ENCODE measurements at regions not wholly inside any gene's neighbourhood (a gene's known extent, or its start where the extent isn't known, plus 50 kb on each side); places are given as distances from the start of the nearest gene placed in this dataset.
"Not testable (repeated sequence)": the region's sequence is repeated elsewhere in the genome, so short reads cannot be mapped to it uniquely, and the experiment has no call there.

GRCh38 chr15:84094720-84095119 is 140.9 kb upstream of the GOLGA6L4 start:
- DNase-seq: not testable (repeated sequence)

- DNase-seq: not testable (repeated sequence)
Measured at GRCh38 chr15:84097053-84097452, 138.5 kb upstream of the GOLGA6L4 start.

DNA sequence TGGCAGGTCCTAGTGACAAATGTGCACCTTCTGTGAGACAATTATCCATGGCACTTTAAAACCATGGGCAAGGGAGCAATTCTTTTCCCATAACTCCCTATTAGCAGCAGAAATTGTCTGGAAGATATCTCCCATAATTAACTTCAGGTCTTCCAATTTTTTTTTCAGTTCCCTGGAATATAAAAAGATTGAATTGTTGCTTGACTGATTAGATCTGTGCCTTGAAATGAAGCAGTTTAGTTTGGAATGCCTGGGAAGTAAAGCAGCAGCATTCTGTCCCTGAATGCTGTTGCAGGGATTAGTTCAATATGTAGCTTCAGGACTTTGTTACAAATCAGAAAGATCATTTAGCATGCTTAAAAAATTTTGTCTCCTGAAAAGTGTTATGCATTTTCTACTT is 137.0 kb upstream of the GOLGA6L4 start:
- no peak for DNase-seq

DNA sequence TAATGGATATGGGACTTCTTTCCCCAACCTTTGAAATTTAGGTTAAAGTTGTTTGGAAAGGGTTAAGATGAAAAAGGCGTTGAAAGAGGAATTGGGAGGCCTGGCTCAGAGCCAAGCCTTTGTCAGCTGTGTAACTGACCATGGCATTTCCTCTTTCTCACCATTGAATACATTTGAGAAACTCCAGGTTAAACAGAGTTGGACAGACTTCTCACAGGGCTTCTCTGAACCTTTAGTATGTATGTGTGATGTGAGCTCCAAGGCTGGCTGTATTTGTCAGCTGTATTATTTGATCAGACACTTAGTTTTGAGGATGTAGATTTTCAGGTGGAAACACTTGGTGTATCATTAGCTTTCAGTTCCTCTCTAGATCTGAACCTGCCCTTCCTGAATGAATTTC is 136.4 kb upstream of the GOLGA6L4 start:
- DNase-seq: peak; percentile 30

DNA sequence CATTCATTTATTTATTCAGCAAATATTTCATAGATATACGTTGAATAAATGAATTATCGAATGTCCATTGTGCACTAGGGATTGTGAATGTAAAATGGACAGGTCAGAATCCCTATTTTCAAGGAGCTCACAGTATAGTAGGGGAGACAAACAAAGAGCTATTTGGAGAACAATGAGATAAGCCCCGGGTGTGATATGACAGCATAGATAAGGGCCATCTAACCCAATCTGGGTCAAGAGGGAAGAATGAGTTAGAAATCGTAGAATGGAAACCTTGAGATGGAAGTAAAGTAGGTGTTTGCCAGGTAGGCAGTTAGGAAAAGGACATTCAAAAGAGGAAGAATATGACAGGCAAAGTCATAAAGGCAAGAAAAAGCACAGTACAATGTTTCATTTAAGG is 132.2 kb upstream of the GOLGA6L4 start:
- DNase-seq: no peak

GRCh38 chr15:84104853-84105252 is 130.7 kb upstream of the GOLGA6L4 start:
- DNase-seq: no peak

DNA sequence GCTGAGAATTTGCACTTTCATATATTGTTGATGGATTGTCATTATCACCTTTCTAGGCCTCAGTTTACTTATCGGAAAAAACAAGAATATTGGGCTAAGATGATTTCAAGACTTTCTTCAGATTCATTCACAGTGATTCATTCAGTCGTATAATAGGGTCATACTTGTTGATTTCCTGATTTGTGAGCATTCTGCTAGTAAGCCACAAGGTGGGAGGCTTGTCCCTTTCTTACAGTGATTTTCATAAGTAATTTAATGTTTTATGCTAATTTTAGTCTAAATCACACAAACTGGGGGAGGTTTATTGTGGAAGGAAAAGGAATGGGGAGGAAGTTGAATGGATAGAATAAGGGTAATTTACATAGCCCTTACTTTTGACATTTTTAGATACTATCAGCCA is 126.8 kb upstream of the GOLGA6L4 start:
- DNase-seq: no peak

DNA sequence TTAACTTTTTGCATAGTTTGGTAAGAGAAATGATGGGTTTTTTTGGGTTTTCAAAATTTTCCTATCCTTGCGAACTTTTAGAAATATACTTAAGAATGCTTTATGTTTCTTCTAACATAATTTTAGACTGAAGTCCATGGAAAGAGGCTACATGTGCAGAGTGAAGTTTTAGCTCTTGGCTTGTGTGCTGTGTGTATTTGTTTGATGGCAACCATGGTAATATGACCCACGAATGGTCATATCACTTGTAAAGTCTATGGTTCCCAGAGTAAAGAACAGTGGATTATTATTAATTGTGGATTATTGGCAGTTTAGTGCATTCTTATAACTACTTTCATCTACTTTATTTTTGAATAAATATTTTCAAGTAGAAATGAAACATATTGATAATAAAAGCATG is 124.0 kb upstream of the GOLGA6L4 start:
- DNase-seq: no peak

DNA sequence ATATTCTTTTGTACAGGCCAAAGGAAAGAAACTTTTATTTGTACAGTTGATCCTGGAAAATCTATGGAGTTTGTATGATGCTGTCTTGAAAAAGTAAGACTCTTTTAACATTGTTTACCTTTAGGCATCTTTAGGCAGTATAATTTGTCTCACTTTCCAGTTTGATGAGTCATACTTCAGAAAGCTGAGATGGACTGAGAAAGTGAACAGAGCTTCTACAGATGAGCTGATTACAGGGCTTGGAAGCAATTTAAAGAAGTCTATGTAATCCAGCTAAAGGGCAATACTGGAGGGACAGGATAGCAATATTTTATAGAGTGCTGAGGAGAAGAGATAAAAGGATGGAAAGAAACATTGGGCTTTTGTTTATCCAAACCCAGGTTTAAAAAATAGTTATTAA is 123.5 kb upstream of the GOLGA6L4 start:
- no peak for DNase-seq

- DNase-seq: no peak
Measured at GRCh38 chr15:84113919-84114318, 121.7 kb upstream of the GOLGA6L4 start.

DNA sequence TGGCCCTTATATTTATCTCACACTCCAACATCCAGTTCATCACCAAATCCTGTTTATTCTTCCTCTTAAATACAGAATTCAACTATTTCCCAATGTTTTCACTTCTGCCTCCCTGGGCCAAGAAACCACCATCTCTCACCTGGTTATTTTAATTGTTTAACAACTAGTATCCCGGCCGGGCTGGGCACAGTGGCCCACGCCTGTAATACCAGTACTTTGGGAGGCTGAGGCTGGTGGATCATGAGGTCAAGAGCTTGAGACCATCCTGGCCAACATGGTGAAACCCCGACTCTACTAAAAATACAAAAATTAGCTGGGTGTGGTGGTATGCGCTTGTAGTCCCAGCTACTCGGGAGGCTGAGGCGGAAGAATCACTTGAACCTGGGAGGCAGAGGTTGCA is 120.9 kb upstream of the GOLGA6L4 start:
- DNase-seq: not testable (repeated sequence)

- DNase-seq: not testable (repeated sequence)
Measured at GRCh38 chr15:84119351-84119750, 116.2 kb upstream of the GOLGA6L4 start.

GRCh38 chr15:84120903-84121302 is 114.7 kb upstream of the GOLGA6L4 start:
- DNase-seq: not testable (repeated sequence)

DNA sequence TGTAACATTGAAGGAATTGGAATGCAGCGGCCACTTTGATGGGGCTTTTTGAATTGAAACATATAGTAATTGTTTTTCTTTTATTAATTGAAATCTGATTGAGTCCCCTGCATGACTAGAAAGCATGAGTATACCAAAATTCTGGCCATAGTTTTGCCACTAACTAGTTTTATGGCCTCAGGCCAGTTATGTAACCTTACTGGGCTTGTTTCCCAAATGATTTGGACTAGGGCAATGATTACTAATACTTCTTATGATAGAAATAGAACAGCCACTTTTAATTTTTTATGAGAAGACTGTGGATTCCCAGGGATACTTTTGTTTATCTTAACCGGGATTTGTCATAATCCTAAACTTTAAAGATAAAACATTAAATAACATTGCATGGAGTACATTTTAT is 106.9 kb upstream of the GOLGA6L4 start:
- DNase-seq: not testable (repeated sequence)

DNA sequence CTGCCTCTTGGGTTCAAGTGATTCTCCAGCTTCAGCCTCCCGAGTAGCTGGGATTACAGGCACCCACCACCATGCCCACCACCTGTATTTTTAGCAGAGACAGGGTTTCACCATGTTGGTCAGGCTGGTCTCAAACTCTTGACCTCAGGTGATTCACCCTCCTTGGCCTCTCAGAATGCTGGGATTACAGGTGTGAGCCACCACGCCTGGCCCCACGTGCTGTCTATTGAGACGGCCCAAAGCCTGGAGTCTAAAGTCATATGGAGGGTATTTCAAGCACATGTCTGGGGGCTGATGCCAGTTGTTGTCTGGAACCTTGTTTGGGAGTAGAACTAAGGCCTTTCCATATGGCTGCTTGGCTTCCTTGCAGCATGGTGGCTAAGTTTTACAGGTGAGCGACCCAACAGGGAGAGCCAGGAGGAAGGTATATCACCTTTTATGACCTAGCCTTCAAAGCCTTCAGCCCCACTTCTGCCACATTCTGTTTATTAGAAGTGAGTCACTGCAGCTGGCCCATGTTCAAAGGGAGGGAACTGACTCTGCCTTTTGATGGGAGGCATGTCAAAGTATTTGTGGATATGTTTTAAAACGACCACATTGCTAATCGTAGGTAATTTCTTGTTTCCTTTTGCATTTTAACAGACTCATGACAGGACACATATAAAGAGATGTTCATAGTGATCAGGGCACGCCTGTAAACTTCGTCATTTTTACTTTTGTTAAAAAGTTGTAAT is 105.3 kb upstream of the GOLGA6L4 start:
- DNase-seq: not testable (repeated sequence)

DNA sequence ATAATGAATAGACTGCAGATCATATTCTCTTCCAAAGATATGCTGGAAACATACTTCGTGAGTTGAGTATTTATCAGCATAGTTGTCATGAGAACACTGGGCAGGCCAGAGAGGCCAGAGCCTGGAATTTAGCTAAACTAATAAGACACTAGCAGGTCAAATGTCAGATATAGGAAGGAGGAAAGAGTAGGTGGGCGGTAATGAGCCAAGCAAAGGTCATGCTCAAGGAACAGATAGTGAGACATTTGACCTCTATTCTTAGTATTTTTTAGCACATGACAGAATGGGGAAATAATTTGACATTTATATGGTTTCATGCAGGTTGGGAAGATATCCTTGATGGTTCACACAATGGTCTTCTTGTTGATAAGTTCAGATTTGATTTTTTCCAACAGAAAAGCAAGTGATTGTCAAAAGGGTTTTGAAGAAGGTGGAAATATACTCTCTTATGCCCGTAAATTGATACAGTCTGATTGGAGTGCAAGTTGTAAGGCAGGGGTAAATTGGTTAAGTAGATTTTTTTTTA is 99.6 kb upstream of the GOLGA6L4 start:
- DNase-seq: not testable (repeated sequence)

DNA sequence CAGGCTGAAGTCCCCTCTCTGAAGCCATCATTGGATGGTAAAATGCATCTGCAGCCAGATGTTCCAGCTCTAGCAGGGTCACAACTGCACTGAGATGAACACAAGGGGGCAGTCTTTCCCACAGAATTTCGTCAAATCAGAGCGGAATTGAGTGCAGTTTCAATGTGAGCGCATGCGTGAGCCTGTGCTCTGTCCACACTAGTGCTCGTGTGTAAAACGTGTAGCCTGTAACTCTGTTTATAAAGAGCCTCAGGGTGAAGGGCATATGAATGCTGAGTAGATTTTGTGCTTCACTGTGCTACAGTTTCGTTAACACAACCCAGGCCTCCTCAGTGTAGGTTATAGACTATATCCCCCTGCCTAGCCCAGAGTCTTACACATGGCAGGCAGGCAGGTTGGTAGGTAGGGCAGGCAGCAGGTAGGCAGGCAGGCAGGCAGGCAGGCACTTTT is 92.7 kb upstream of the GOLGA6L4 start:
- peak; percentile 83 for DNase-seq

DNA sequence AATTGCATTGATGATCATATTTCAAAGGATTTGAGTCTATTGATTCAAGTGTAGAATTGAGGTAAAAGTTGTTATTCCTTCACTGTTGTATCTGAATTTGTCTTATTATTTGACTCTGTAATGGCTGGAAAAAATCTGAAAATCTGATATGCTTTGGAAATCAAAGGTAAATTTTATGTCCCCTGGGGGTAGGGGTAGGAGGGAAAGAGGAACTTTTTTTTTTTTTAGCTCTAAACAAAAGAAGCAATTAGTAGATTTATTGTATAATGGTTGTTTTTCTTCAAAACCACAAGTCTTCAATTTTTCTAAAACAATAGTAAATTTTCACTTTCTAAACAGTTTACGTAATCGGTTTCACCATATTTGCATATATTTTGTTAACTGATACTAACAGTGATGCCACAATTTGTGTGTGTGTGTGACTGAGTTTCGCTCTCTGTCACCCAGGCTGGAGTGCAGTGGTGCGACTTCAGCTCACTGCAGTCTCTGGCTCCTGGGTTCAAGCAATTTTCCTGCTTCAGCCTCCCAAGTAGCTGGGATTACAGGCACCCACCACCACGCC is 91.7 kb upstream of the GOLGA6L4 start:
- no peak for DNase-seq

DNA sequence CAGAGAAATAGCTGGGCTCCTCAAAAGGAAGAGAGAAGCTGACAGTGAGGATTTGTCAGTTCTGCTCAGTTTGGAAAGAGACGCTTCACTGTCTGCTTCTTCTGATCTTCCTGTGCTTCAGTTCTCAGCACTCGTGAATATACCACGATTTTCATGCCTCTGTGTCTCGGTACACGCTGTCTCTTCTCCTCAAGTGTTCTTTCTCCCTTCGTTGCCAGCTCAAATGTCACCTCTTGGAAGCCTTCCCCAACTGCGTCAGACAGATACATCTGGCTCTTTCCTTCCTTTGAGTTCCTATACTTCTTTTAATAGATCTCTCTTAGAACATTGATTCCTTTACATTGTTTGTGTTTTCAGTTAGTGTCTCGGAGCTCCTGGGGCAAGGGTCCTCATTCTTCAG is 90.6 kb upstream of the GOLGA6L4 start:
- DNase-seq: not testable (repeated sequence)

DNA sequence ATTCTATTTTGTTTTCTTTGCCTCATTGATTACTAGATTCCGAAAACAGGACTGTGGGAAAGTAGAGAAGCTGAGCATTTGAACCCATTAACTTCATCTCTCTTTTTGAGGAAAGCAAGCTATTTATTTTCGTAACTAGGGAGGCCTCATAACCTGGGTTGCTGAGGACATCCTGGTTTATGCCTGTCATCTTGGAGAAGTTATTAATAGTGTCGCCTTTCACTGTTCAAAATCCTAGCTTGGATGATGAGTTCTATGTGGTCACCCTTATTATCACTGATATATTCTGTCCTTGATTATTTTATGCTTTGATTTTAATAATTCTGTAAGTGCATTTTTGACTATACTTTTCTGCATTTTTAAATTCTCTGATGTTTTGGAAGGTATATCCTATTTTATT is 89.3 kb upstream of the GOLGA6L4 start:
- not testable (repeated sequence) for DNase-seq

GRCh38 chr15:84147307-84147706 is 88.3 kb upstream of the GOLGA6L4 start:
- not testable (repeated sequence) for DNase-seq

DNA sequence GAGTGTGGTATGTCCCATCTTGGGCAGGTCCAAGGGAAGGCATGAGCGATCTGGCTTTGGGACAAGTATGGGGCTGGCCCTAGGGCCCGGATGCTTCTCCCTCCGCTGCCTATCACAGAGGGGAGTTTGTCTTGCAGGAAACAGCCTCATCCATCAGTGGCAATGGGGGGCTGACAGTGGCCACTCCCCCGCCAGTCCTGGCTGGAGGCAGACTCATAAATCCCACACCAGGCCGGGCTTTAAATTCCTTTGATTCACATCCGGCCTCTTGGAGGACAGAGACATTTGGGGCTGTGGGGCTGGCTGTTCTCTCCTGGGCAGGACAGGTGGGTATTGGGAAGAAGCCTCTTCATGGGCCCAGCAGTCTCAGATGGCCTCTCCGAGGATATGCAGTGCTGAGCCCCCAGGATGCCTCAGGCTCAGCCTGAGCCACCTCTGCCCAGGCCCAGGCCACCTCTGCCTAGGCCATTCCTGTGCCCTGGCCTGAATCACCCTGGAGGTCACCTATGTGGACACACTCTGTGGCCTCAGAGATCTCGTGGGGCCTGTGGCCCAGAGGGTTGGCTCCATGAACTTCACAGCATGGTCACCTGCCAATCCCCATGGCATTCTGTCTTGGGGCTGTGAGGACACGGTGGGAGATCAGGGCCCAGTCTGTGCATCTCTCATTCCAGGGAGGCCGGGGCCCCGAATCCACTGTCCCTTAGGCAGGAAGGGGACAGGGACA is 84.2 kb upstream of the GOLGA6L4 start:
- no peak for DNase-seq

DNA sequence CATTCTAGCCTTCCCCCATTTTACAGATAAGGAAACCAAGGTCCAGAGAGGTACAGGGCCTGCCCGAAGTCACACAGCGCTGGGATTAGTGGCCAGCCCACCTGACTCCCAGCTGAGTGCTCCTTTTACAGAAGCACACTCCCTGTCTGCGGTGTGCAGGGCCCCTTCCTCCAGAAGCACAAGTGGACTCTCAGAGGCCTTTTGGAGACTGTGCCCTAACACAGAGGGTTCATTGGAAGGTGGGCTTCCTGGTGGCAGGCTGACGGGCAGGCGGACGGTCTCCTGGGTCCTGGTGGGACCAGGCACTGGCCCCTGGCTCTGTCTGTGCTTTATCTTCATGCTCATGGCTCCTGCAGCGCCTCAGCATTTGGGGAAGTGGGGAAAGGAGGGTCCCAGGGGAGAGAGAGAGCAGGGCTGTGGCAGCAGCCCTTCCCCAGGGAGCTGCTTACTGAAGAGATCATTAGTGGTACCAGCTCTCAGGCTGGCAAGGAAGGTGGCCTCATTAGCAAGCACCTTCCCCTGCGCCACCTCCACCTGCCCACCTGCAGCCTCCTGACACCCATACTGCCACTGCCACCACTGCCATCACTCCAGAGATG is 83.1 kb upstream of the GOLGA6L4 start:
- DNase-seq: not testable (repeated sequence)
